NCI-H446 (cell line): ENCODE measurements at regions not wholly inside any gene's neighbourhood (a gene's known extent, or its start where the extent isn't known, plus 50 kb on each side); places are given as distances from the start of the nearest gene placed in this dataset.

ENCODE experiments used
- DNase-seq, 2 experiments: peaks; one replicate each; lab custom pipeline; 2025; lab: John Stamatoyannopoulos, UW

GRCh38 chr11:115722711-115723110, 218.5 kb upstream of the CADM1 start:
- DNase-seq = peak; percentile 39 to 88

GRCh38 chr11:115721296-115721995, 217.2 kb upstream of the CADM1 start:
- DNase-seq = peak; percentile 89 to 97

- DNase-seq = peak in 1 of 2 experiments; percentile 20
Observed at GRCh38 chr11:115720602-115721245, 216.5 kb upstream of the CADM1 start.

GRCh38 chr11:115718945-115719344, 214.7 kb upstream of the CADM1 start:
- no peak for DNase-seq

GRCh38 chr11:115718106-115718505, 213.9 kb upstream of the CADM1 start:
- DNase-seq = no peak

GRCh38 chr11:115716601-115717529, 212.7 kb upstream of the CADM1 start:
- no peak for DNase-seq

GRCh38 chr11:115716080-115716479, 211.9 kb upstream of the CADM1 start:
- no peak for DNase-seq

GRCh38 chr11:115715251-115715770, 211.1 kb upstream of the CADM1 start:
- no peak for DNase-seq

GRCh38 chr11:115712296-115712695, 208.1 kb upstream of the CADM1 start:
- DNase-seq = no peak

GRCh38 chr11:115710980-115711379, 206.8 kb upstream of the CADM1 start:
- DNase-seq = peak in 1 of 2 experiments; percentile 54

GRCh38 chr11:115710426-115710825, 206.2 kb upstream of the CADM1 start:
- peak in 1 of 2 experiments; percentile 27 for DNase-seq

- no peak for DNase-seq
Observed at GRCh38 chr11:115709297-115709696, 205.1 kb upstream of the CADM1 start.

- DNase-seq = no peak
Observed at GRCh38 chr11:115707180-115707905, 203.1 kb upstream of the CADM1 start.

GRCh38 chr11:115706626-115707135, 202.5 kb upstream of the CADM1 start:
- no peak for DNase-seq

GRCh38 chr11:115705200-115705599, 201.0 kb upstream of the CADM1 start:
- no peak for DNase-seq

- DNase-seq = no peak
Observed at GRCh38 chr11:115700981-115701875, 197.0 kb upstream of the CADM1 start.

GRCh38 chr11:115700496-115700895, 196.3 kb upstream of the CADM1 start:
- no peak for DNase-seq

- peak; percentile 71 to 86 for DNase-seq
Observed at GRCh38 chr11:115699733-115700132, 195.5 kb upstream of the CADM1 start.

GRCh38 chr11:115699326-115699725, 195.1 kb upstream of the CADM1 start:
- DNase-seq = no peak

- DNase-seq = no peak
Observed at GRCh38 chr11:115698243-115698642, 194.0 kb upstream of the CADM1 start.
